ENCODE measurements at regions not wholly inside any gene's neighbourhood (a gene's known extent, or its start where the extent isn't known, plus 50 kb on each side); places are given as distances from the start of the nearest gene placed in this dataset.
"Not testable (repeated sequence)": the region's sequence is repeated elsewhere in the genome, so short reads cannot be mapped to it uniquely, and the experiment has no call there.

DNA sequence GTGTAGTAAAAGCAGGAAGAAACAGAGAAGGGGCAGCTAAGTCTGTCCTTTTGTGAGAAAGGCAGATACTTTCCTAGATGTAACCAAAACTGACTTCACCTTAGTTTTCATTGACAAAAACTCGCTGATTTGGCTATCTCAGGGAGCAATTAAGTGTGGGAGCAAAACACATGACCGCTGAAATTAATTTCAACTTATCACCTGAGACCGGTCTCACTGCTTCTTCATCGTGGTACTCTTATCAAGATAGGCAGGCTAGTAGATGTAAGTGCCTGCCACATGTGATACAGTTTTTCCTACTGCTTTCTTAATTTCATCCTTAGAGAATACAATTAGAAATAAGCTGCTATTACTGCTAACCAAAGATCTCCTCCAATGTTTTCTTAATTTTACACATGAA lies 168.7 kb downstream of the KBTBD2 start:
- not testable (repeated sequence) for H3K4me3 ChIP-seq (ENCODE audit: low read depth, low read length); H3K79me2 ChIP-seq; H2AFZ ChIP-seq; H3K4me1 ChIP-seq; H3K9me3 ChIP-seq (ENCODE audit: control insufficient read depth, low read length); H3K4me2 ChIP-seq (ENCODE audit: low read length); H3K27me3 ChIP-seq (ENCODE audit: control insufficient read depth, insufficient read depth, low read length); H3K9ac ChIP-seq; H3K27ac ChIP-seq; H3K36me3 ChIP-seq (ENCODE audit: control insufficient read depth, insufficient read depth, low read length)

DNA sequence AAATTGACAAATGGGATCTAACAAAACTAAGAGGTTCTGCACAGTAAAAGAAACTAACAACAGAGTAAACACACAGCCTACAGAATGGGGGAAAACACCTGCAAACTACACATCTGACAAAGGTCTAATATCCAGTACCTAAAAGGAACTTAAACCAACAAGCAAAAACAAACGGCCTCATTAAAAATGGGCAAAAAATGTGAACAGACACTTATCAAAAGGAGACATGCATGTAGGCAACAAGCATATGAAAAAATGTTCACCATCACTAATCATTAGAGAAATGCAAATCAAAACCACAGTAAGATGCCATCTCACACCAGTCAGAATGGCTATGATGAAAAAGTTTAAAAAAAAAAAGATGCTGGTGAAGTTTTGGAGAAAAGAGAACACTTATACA lies 197.4 kb downstream of the KBTBD2 start:
- Histone ChIP-seq H3K9me3 (ENCODE audit: control insufficient read depth, low read length) (no peaks in the 10 kb centered on the region), H3K27ac (no peak overlapping the region), H3K9ac (no peak overlapping the region), H3K27me3 (ENCODE audit: control insufficient read depth, insufficient read depth, low read length) (no peaks in the 10 kb centered on the region), H3K4me1 (no peaks in the 10 kb centered on the region), H2AFZ (no peak overlapping the region), H3K79me2 (no peaks in the 10 kb centered on the region), H3K36me3 (ENCODE audit: control insufficient read depth, insufficient read depth, low read length) (no peaks in the 10 kb centered on the region), H3K4me2 (ENCODE audit: low read length) (no peak overlapping the region), H3K4me3 (ENCODE audit: low read depth, low read length) (no peak overlapping the region)
- TF ChIP-seq, protein P1, sequence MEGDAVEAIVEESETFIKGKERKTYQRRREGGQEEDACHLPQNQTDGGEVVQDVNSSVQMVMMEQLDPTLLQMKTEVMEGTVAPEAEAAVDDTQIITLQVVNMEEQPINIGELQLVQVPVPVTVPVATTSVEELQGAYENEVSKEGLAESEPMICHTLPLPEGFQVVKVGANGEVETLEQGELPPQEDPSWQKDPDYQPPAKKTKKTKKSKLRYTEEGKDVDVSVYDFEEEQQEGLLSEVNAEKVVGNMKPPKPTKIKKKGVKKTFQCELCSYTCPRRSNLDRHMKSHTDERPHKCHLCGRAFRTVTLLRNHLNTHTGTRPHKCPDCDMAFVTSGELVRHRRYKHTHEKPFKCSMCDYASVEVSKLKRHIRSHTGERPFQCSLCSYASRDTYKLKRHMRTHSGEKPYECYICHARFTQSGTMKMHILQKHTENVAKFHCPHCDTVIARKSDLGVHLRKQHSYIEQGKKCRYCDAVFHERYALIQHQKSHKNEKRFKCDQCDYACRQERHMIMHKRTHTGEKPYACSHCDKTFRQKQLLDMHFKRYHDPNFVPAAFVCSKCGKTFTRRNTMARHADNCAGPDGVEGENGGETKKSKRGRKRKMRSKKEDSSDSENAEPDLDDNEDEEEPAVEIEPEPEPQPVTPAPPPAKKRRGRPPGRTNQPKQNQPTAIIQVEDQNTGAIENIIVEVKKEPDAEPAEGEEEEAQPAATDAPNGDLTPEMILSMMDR (IDR thresholded peaks at IDR 0.05) = no peak

DNA sequence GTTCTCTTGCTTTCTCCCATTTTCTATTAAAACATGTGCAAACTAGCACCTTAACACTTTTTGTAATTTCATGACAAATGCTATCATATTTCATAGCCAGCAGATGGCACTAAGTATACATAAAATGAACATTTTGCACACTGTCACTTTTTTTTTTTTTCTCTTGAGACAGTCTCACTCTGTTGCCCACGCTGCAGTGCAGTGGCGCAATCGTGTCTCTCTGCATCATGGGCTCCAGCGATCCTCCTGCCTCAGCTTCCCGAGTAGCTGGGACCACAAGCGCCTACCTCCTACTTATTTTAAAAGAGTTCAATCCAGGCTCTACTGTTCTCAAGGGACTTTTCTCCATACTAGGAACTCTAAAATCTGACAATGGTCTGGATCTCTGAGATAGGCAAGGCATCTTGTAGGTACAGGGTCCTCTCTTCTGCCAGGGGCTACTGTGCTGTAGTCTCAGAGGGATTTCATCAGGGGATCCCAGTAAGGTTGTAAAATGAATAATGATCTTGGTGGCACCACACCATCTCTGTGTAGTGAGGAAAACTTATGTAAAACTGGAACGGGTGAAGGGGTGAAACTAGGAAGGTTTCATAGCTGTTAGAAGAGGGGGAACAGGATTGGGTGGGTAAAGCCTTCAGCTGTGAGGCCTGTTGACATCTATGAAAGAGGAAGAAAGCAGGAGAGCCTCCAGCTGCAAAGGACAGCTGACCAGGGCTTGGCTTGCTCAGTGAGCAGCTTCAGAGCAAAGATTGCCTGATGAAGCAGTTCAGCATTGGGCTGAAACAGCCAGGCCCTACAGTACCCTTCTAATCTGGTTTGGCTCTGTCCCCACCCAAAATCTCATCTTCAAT lies 196.9 kb downstream of the AVL9 start:
- TF ChIP-seq, protein P1 (IDR thresholded peaks at IDR 0.05) = peak; percentile 23
- not testable (repeated sequence) for H3K36me3 ChIP-seq (ENCODE audit: control insufficient read depth, insufficient read depth, low read length); H3K4me3 ChIP-seq (ENCODE audit: low read depth, low read length); H3K79me2 ChIP-seq; H3K4me1 ChIP-seq; H3K9me3 ChIP-seq (ENCODE audit: control insufficient read depth, low read length); H3K9ac ChIP-seq; H3K27me3 ChIP-seq (ENCODE audit: control insufficient read depth, insufficient read depth, low read length); H3K27ac ChIP-seq; H3K4me2 ChIP-seq (ENCODE audit: low read length)
- H2AFZ ChIP-seq = peak overlapping the region; percentile 56

DNA sequence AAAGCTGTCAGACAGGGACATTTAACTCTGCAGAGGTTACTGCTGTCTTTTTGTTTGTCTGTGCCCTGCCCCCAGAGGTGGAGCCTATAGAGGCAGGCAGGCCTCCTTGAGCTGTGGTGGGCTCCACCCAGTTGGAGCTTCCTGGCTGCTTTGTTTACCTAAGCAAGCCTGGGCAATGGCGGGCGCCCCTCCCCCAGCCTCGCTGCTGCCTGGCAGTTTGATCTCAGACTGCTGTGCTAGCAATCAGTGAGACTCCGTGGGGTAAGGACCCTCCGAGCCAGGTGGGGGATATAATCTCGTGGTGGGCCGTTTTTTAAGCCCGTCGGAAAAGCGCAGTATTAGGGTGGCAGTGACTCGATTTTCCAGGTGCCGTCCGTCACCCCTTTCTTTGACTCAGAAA lies 192.8 kb downstream of the AVL9 start:
- not testable (repeated sequence) for H3K9me3 ChIP-seq (ENCODE audit: control insufficient read depth, low read length); H3K4me2 ChIP-seq (ENCODE audit: low read length); H3K4me1 ChIP-seq; H3K79me2 ChIP-seq; H3K4me3 ChIP-seq (ENCODE audit: low read depth, low read length); H3K27me3 ChIP-seq (ENCODE audit: control insufficient read depth, insufficient read depth, low read length); H3K27ac ChIP-seq; H2AFZ ChIP-seq; H3K9ac ChIP-seq; H3K36me3 ChIP-seq (ENCODE audit: control insufficient read depth, insufficient read depth, low read length)

DNA sequence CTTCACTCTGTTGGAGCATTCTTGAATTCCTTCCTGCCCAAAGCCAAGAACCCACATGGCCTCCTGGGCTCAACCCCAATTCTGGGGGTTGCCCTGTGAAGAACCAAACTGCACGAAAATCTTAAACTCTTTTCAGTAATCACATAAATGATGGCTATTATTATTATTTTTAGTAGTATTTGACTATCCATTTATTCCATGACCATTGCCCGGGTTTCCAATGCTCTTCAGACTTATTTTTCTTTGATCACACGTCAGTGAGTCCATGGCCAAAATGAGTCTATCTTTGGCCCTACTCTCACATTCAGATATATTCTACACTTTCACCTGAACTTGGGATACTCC lies 185.9 kb downstream of the AVL9 start:
- no peaks in the 10 kb centered on the region for H3K9me3 ChIP-seq (ENCODE audit: control insufficient read depth, low read length)
- no peaks in the 10 kb centered on the region for H3K4me1 ChIP-seq
- no peak overlapping the region for H2AFZ ChIP-seq
- H3K36me3 ChIP-seq (ENCODE audit: control insufficient read depth, insufficient read depth, low read length) = no peaks in the 10 kb centered on the region
- H3K4me3 ChIP-seq (ENCODE audit: low read depth, low read length) = no peak overlapping the region
- no peak overlapping the region for H3K9ac ChIP-seq
- no peaks in the 10 kb centered on the region for H3K79me2 ChIP-seq
- TF ChIP-seq, protein P1 (IDR thresholded peaks at IDR 0.05) = no peak
- H3K27me3 ChIP-seq (ENCODE audit: control insufficient read depth, insufficient read depth, low read length) = no peaks in the 10 kb centered on the region
- H3K4me2 ChIP-seq (ENCODE audit: low read length) = no peak overlapping the region
- no peak overlapping the region for H3K27ac ChIP-seq

Data from parathyroid adenoma (tissue), 2 donors.